Calu3 (cell line): ENCODE measurements at regions not wholly inside any gene's neighbourhood (a gene's known extent, or its start where the extent isn't known, plus 50 kb on each side); places are given as distances from the start of the nearest gene placed in this dataset.
"Not testable (repeated sequence)": the region's sequence is repeated elsewhere in the genome, so short reads cannot be mapped to it uniquely, and the experiment has no call there.

Experiments used
- BruUV-seq: library from RNA; stranded (reverse); fragments of 400-500 nt; replicated peaks from 2 replicates; lab custom pipeline; 2021; lab: Mats Ljungman, UMichigan
- CTCF ChIA-PET: fragments of 300-600 bp; sonication (Branson Sonifier 250); formaldehyde crosslinking; loops from one replicate; lab custom pipeline; 2022; ENCODE audit warnings: antibody characterized with exemption; lab: Charles Lee
- DNase-seq: peaks from one replicate; pipeline ENCODE4 v3.0.0; 2022
- H3K27ac Mint-ChIP-seq: one replicate; pipeline ENCODE4 v1.8.0; 2022; ENCODE audit warnings: mixed read lengths; ENCODE audit not compliant: unreplicated experiment
- H3K27me3 Mint-ChIP-seq: one replicate; pipeline ENCODE4 v1.8.0; 2022; ENCODE audit warnings: mixed read lengths; ENCODE audit not compliant: unreplicated experiment
- H3K36me3 Mint-ChIP-seq: one replicate; pipeline ENCODE4 v1.8.0; 2022; ENCODE audit warnings: mild to moderate bottlenecking, moderate library complexity, mixed read lengths; ENCODE audit not compliant: insufficient read depth, unreplicated experiment
- H3K4me1 Mint-ChIP-seq: one replicate; pipeline ENCODE4 v1.8.0; 2022; ENCODE audit warnings: mild to moderate bottlenecking, low read depth, mixed read lengths; ENCODE audit not compliant: unreplicated experiment
- H3K4me3 Mint-ChIP-seq: one replicate; pipeline ENCODE4 v1.8.0; 2022; ENCODE audit warnings: mild to moderate bottlenecking, low read depth, moderate library complexity, mixed read lengths; ENCODE audit not compliant: unreplicated experiment
- H3K9me3 Mint-ChIP-seq: one replicate; pipeline ENCODE4 v1.8.0; 2022; ENCODE audit warnings: low read depth, mixed read lengths; ENCODE audit not compliant: unreplicated experiment
- CTCF ChIP-seq: fragments of 200-600 bp; IDR thresholded peaks from one replicate; pipeline ENCODE4 v1.8.0; 2022; ENCODE audit warnings: antibody characterized with exemption; ENCODE audit not compliant: unreplicated experiment
- intact Hi-C: fragments of 100-400 bp; cut with micrococcal nuclease; formaldehyde crosslinking; loops from one replicate; pipeline ENCODE4 v1.10.0; 2022; ENCODE audit not compliant: unreplicated experiment

GRCh38 chr7:67923286-67923685 lies 926.7 kb downstream of the TYW1 start:
- CTCF ChIA-PET, result no interaction called here
- H3K4me3 Mint-ChIP-seq, result no peak overlapping the region
- no peaks in the 10 kb centered on the region for H3K36me3 Mint-ChIP-seq
- no peak for TF ChIP-seq CTCF
- BruUV-seq, result no TSS peak
- DNase-seq, result no peak
- H3K4me1 Mint-ChIP-seq, result no peaks in the 10 kb centered on the region
- no peaks in the 10 kb centered on the region for H3K27me3 Mint-ChIP-seq
- no peak overlapping the region for H3K27ac Mint-ChIP-seq
- intact Hi-C loops, result no loop called here
- H3K9me3 Mint-ChIP-seq, result peaks cover 4% of the 10 kb centered on the region

GRCh38 chr7:67928141-67928540 lies 931.5 kb downstream of the TYW1 start:
- CTCF ChIA-PET, result no interaction called here
- H3K9me3 Mint-ChIP-seq, result no peaks in the 10 kb centered on the region

GRCh38 chr7:67936447-67936846 lies 939.8 kb downstream of the TYW1 start:
- DNase-seq, H3K4me1 Mint-ChIP-seq, H3K27ac Mint-ChIP-seq, H3K27me3 Mint-ChIP-seq, intact Hi-C loops, CTCF ChIA-PET, H3K4me3 Mint-ChIP-seq, BruUV-seq, H3K9me3 Mint-ChIP-seq, H3K36me3 Mint-ChIP-seq: not testable (repeated sequence)

More at GRCh38 chr7:67928141-67928540, 931.5 kb downstream of the TYW1 start:
- DNase-seq, result no peak
- H3K27ac Mint-ChIP-seq, result no peak overlapping the region
- H3K27me3 Mint-ChIP-seq, result no peaks in the 10 kb centered on the region
- TF ChIP-seq CTCF, result no peak
- H3K36me3 Mint-ChIP-seq, result no peaks in the 10 kb centered on the region
- H3K4me3 Mint-ChIP-seq, result no peak overlapping the region
- BruUV-seq, result no TSS peak
- intact Hi-C loops, result no loop called here
- no peaks in the 10 kb centered on the region for H3K4me1 Mint-ChIP-seq

GRCh38 chr7:67940400-67940799 lies 943.8 kb downstream of the TYW1 start:
- Mint-ChIP-seq H3K4me1 (no peaks in the 10 kb centered on the region), H3K4me3 (no peak overlapping the region), H3K9me3 (peaks cover 2% of the 10 kb centered on the region), H3K27ac (no peak overlapping the region), H3K27me3 (no peaks in the 10 kb centered on the region), H3K36me3 (no peaks in the 10 kb centered on the region)
- intact Hi-C loops, result no loop called here
- TF ChIP-seq CTCF, result no peak
- no TSS peak for BruUV-seq
- DNase-seq, result no peak
- CTCF ChIA-PET, result no interaction called here

- intact Hi-C loops, result no loop called here
- H3K27me3 Mint-ChIP-seq, result no peaks in the 10 kb centered on the region
Measured at GRCh38 chr7:67947191-67947590, 950.6 kb downstream of the TYW1 start.

More at GRCh38 chr7:67947191-67947590, 950.6 kb downstream of the TYW1 start:
- H3K36me3 Mint-ChIP-seq, result no peaks in the 10 kb centered on the region
- H3K4me3 Mint-ChIP-seq, result no peak overlapping the region
- no TSS peak for BruUV-seq
- peaks cover 4% of the 10 kb centered on the region for H3K9me3 Mint-ChIP-seq
- no peak for DNase-seq
- no peaks in the 10 kb centered on the region for H3K4me1 Mint-ChIP-seq
- H3K27ac Mint-ChIP-seq, result no peak overlapping the region
- TF ChIP-seq CTCF, result no peak
- CTCF ChIA-PET, result no interaction called here
